HepG2 (cell line): ENCODE measurements at regions not wholly inside any gene's neighbourhood (a gene's known extent, or its start where the extent isn't known, plus 50 kb on each side); places are given as distances from the start of the nearest gene placed in this dataset.

Source experiments
- CBX2 ChIP-seq, 2 experiments: fragments of 200-600 bp in 1 of 2; sonication (generic); formaldehyde crosslinking in 1 of 2; IDR thresholded peaks; 2 replicates each; pipeline versions ENCODE4 v1.7.0 to v1.8.1; 2018 to 2022; ENCODE audit warnings: low read depth in 2 of 2, low read length in 1 of 2, mild to moderate bottlenecking in 1 of 2, missing genetic modification reagents in 1 of 2
- MAX ChIP-seq: IDR thresholded peaks from 2 replicates; pipeline ENCODE4 v1.6.1; 2012; ENCODE audit warnings: inconsistent platforms
- MYNN ChIP-seq: sonication (generic); formaldehyde crosslinking; IDR thresholded peaks from 2 replicates; pipeline ENCODE4 v1.4.0; 2020; ENCODE audit warnings: mild to moderate bottlenecking, low read depth, missing genetic modification reagents
- ZBTB26 ChIP-seq: IDR thresholded peaks from 2 replicates; pipeline ENCODE4 v1.6.1; 2016; ENCODE audit warnings: missing compliant biosample characterization, missing genetic modification reagents, borderline replicate concordance
- ZNF639 ChIP-seq: conservative IDR thresholded peaks from 2 replicates; pipeline ENCODE4 v1.6.1; 2018; ENCODE audit warnings: missing genetic modification reagents
- ZNF773 ChIP-seq: sonication (generic); formaldehyde crosslinking; IDR thresholded peaks from 2 replicates; pipeline ENCODE4 v1.4.0; 2020; ENCODE audit warnings: missing genetic modification reagents, borderline replicate concordance
- ZNF777 ChIP-seq: sonication (generic); formaldehyde crosslinking; IDR thresholded peaks from 2 replicates; pipeline ENCODE4 v1.4.0; 2020; ENCODE audit warnings: missing genetic modification reagents

- no peak for TF ChIP-seq CBX2 (IDR thresholded peaks at IDR 0.05; ENCODE audit: low read depth, low read length)
- no peak for TF ChIP-seq CBX2 (CRISPR knock-in tag; IDR thresholded peaks at IDR 0.05; ENCODE audit: low read depth)
- no peak for TF ChIP-seq ZBTB26 (CRISPR knock-in tag)
- no peak for TF ChIP-seq MAX
- TF ChIP-seq ZNF773 (CRISPR knock-in tag) = no peak
- TF ChIP-seq ZNF777 (CRISPR knock-in tag) = no peak
- TF ChIP-seq ZNF639 (CRISPR knock-in tag) = no peak
- no peak for TF ChIP-seq MYNN (CRISPR knock-in tag)
These were observed 53.4 kb upstream of the RPL11 start for GRCh38 chr1:23638188-23638619.
